DOHH2 (cell line): ENCODE measurements at regions not wholly inside any gene's neighbourhood (a gene's known extent, or its start where the extent isn't known, plus 50 kb on each side); places are given as distances from the start of the nearest gene placed in this dataset.

ENCODE experiments used
- H3F3A ChIP-seq: fragments of 200-600 bp; sonication (generic), shearing (Covaris generic); 2 replicates; pipeline ENCODE4 v1.6.0; 2016; ENCODE audit warnings: antibody characterized with exemption, mild to moderate bottlenecking; ENCODE audit not compliant: control insufficient read depth, insufficient read depth
- H3K27ac ChIP-seq: fragments of 200-600 bp; sonication (generic); 2 replicates; pipeline ENCODE4 v1.5.1; 2014; ENCODE audit warnings: low read depth, mild to moderate bottlenecking, low read length, moderate library complexity
- H3K27me3 ChIP-seq: fragments of 200-600 bp; sonication (generic); 2 replicates; pipeline ENCODE4 v1.6.1; 2014; ENCODE audit warnings: mild to moderate bottlenecking, low read length, mixed read lengths; ENCODE audit not compliant: control insufficient read depth
- H3K36me3 ChIP-seq: fragments of 200-600 bp; sonication (generic); 2 replicates; pipeline ENCODE4 v1.6.1; 2014; ENCODE audit warnings: mild to moderate bottlenecking, low read length, moderate library complexity, mixed read lengths; ENCODE audit not compliant: control insufficient read depth
- H3K4me1 ChIP-seq: fragments of 200-600 bp; sonication (generic); 2 replicates; pipeline ENCODE4 v1.6.1; 2014; ENCODE audit warnings: mild to moderate bottlenecking, low read length, mixed read lengths; ENCODE audit not compliant: control insufficient read depth
- H3K4me2 ChIP-seq: fragments of 200-600 bp; sonication (generic); 2 replicates; pipeline ENCODE4 v1.6.0; 2014; ENCODE audit warnings: mild to moderate bottlenecking, low read length, moderate library complexity
- H3K4me3 ChIP-seq: fragments of 200-600 bp; sonication (generic); 2 replicates; pipeline ENCODE4 v1.5.1; 2014; ENCODE audit warnings: mild to moderate bottlenecking, low read length, mixed read lengths
- H3K79me2 ChIP-seq: fragments of 200-600 bp; sonication (generic); 2 replicates; pipeline ENCODE4 v1.6.1; 2014; ENCODE audit warnings: mild to moderate bottlenecking, low read length, mixed read lengths; ENCODE audit not compliant: control insufficient read depth
- H3K9me2 ChIP-seq: fragments of 200-600 bp; sonication (generic); replicated peaks from 2 replicates; pipeline ENCODE4 v1.6.1; 2014; ENCODE audit warnings: mild to moderate bottlenecking, low read length, mixed read lengths; ENCODE audit not compliant: control insufficient read depth
- H3K9me3 ChIP-seq: fragments of 200-600 bp; sonication (generic); 2 replicates; pipeline ENCODE4 v1.6.1; 2014; ENCODE audit warnings: antibody characterized with exemption, low read length, mixed read lengths; ENCODE audit not compliant: control insufficient read depth, insufficient read depth
- H4K20me1 ChIP-seq: fragments of 200-600 bp; sonication (generic); 2 replicates; pipeline ENCODE4 v1.6.0; 2014; ENCODE audit warnings: low read depth, mild to moderate bottlenecking, antibody characterized with exemption, low read length, moderate library complexity; ENCODE audit not compliant: control insufficient read depth, insufficient read depth
- EZH2phosphoT487 ChIP-seq: fragments of 200-600 bp; sonication (generic); IDR thresholded peaks from 2 replicates; pipeline ENCODE4 v1.6.1; 2017; ENCODE audit warnings: borderline replicate concordance, mild to moderate bottlenecking, antibody characterized with exemption, low read length, moderate library complexity, mixed read lengths
- TF ChIP-seq, protein P1 (sequence below): fragments of 200-600 bp; sonication (generic); IDR thresholded peaks from one replicate; pipeline ENCODE4 v1.5.1; 2014; ENCODE audit warnings: antibody characterized with exemption, mild to moderate bottlenecking, low read depth, low read length; ENCODE audit not compliant: poor library complexity, severe bottlenecking

DNA sequence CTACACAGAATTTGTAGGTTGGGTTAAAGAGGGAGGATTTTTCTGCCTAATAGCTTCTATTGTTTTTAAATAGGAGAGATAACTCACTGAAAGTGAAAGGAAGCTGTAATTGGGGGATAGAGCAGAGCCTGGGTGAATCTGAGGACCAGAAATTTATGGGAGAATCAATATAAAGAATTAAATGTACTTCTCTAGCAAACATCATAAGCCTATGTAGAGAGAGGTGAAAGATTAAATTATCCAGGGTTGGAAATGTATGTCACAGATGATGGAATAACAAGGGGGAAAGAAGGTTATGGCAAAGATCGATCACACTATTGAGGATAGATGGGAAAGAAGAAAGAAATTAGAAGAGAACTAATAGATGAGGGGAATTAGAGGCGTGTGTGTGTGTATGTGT lies 104.4 kb upstream of the DCAF8L1 start:
- no peaks in the 10 kb centered on the region for H3K9me3 ChIP-seq
- H3K4me1 ChIP-seq: no peaks in the 10 kb centered on the region
- TF ChIP-seq, protein P1, sequence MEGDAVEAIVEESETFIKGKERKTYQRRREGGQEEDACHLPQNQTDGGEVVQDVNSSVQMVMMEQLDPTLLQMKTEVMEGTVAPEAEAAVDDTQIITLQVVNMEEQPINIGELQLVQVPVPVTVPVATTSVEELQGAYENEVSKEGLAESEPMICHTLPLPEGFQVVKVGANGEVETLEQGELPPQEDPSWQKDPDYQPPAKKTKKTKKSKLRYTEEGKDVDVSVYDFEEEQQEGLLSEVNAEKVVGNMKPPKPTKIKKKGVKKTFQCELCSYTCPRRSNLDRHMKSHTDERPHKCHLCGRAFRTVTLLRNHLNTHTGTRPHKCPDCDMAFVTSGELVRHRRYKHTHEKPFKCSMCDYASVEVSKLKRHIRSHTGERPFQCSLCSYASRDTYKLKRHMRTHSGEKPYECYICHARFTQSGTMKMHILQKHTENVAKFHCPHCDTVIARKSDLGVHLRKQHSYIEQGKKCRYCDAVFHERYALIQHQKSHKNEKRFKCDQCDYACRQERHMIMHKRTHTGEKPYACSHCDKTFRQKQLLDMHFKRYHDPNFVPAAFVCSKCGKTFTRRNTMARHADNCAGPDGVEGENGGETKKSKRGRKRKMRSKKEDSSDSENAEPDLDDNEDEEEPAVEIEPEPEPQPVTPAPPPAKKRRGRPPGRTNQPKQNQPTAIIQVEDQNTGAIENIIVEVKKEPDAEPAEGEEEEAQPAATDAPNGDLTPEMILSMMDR: no peak
- no peak for TF ChIP-seq EZH2phosphoT487
- no peaks in the 10 kb centered on the region for H3K27me3 ChIP-seq
- H3F3A ChIP-seq: no peaks in the 10 kb centered on the region
- no peaks in the 10 kb centered on the region for H3K79me2 ChIP-seq
- no peak overlapping the region for H3K27ac ChIP-seq
- no peak overlapping the region for H3K4me2 ChIP-seq
- H3K36me3 ChIP-seq: no peaks in the 10 kb centered on the region
- no peaks in the 10 kb centered on the region for H3K9me2 ChIP-seq
- H3K4me3 ChIP-seq: no peak overlapping the region
- no peaks in the 10 kb centered on the region for H4K20me1 ChIP-seq

DNA sequence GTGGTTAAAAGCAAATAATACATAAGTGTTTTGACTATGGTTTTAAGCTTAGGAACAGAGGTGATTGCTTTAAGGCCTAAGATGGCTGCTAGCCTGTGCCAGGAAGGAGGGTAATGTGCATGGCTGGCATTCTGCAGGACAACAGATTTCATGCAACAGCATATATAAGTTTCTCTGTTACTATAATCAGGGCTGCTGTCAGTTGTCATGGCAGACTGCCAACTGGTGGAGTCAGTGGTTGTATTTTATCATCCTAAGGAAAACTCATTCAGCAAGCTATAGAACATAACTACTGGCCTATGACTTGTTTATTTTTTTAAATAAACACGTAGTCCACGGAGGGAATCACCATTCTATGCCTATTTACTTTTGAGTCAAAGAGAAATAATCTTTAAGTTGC lies 77.7 kb upstream of the DCAF8L1 start:
- Histone ChIP-seq H3F3A (no peaks in the 10 kb centered on the region), H3K4me3 (no peak overlapping the region), H3K36me3 (no peaks in the 10 kb centered on the region), H3K9me3 (no peaks in the 10 kb centered on the region), H3K79me2 (no peaks in the 10 kb centered on the region), H3K4me1 (no peaks in the 10 kb centered on the region), H3K4me2 (no peak overlapping the region), H3K27me3 (no peaks in the 10 kb centered on the region), H3K9me2 (no peaks in the 10 kb centered on the region), H4K20me1 (no peaks in the 10 kb centered on the region), H3K27ac (no peak overlapping the region)
- TF ChIP-seq, protein P1: no peak
- no peak for TF ChIP-seq EZH2phosphoT487

DNA sequence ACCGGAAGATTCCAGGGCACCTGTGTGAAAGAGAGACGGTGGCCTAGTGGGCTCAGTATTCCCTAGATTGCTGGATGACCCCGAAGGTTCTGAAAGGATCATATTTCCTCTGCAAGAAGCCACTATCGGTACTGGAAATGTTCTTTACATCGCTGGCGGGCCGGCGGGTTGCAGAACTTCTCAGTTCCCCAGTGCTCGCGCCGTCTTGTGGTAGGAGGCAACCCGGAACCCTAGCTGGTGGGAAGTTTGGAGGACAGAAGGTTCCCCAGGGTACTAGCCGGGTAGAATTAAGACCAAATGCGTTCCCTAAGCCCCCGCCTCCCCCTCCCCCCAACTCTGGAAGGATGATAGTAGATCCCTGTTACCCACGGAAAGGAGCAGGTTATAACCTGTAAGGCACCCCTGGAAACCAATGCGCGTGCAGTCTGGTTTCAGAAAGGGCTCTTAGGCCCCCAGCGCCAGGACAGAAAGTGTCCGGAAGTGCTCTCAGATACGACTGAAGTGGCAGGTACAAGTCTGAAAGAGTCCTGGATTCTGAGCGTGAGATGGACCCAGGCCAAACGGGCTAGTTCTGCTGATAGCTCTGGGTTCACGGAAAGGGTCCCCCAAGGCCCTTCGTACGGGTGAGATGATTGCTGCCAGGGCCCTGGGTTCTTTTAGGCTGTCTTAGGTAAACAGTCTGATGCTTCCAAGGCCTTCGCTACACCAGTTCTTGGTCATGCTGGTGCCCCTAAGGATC lies 61.7 kb upstream of the DCAF8L1 start:
- Histone ChIP-seq H3K4me1 (no peaks in the 10 kb centered on the region), H3K27ac (no peak overlapping the region), H3K9me2 (no peaks in the 10 kb centered on the region), H3F3A (no peaks in the 10 kb centered on the region), H3K4me3 (no peak overlapping the region), H3K4me2 (no peak overlapping the region), H4K20me1 (no peaks in the 10 kb centered on the region), H3K27me3 (no peaks in the 10 kb centered on the region), H3K79me2 (no peaks in the 10 kb centered on the region), H3K36me3 (no peaks in the 10 kb centered on the region), H3K9me3 (no peaks in the 10 kb centered on the region)
- TF ChIP-seq, protein P1: no peak
- no peak for TF ChIP-seq EZH2phosphoT487
